HepG2 (cell line): ENCODE measurements at regions not wholly inside any gene's neighbourhood (a gene's known extent, or its start where the extent isn't known, plus 50 kb on each side); places are given as distances from the start of the nearest gene placed in this dataset.

Experiments
- ATAC-seq: fragments of 200-7000 bp; cut with Tn5 transposase; 3 replicates; pipeline ENCODE4 v1.9.1; 2020; ENCODE audit warnings: mild to moderate bottlenecking, moderate library complexity
- BruUV-seq: library from RNA; stranded (reverse); fragments of 400-500 nt; replicated peaks from 2 replicates; lab custom pipeline; 2021; lab: Mats Ljungman, UMichigan
- CTCF ChIA-PET: fragments of 300-600 bp; formaldehyde crosslinking; extraction: SDS; loops from one replicate; lab custom pipeline; 2021; ENCODE audit warnings: low total read pairs, inconsistent platforms, low intra/inter-chr PET ratio; lab: Yijun Ruan, JAX
- POLR2A ChIA-PET: fragments of 350-600 bp; sonication (Branson Sonifier 250); formaldehyde crosslinking; loops from one replicate; lab custom pipeline; 2020; ENCODE audit warnings: antibody characterized with exemption, inconsistent platforms; lab: Yijun Ruan, JAX
- DNase-seq: peaks from one replicate; pipeline ENCODE4 v3.0.0-alpha.2; 2015; ENCODE audit warnings: low spot score
- FAIRE-seq: peaks from 3 replicates; lab custom pipeline; 2011; peaks lifted over from hg19 to GRCh38; lab: Jason Lieb, UNC
- H2AFZ ChIP-seq: one replicate; pipeline ENCODE4 v1.6.1; 2011; ENCODE audit warnings: low read length, inconsistent platforms
- H3K27ac ChIP-seq: fragments of 300-600 bp; 3 replicates; pipeline ENCODE4 v1.8.0; 2011; ENCODE audit warnings: mixed run types, mild to moderate bottlenecking, mixed read lengths, low read length, inconsistent platforms; ENCODE audit not compliant: insufficient read depth; ENCODE audit errors: extremely low read length
- H3K27me3 ChIP-seq, 2 experiments: fragments of 200-600 bp in 1 of 2; 2 replicates in 1 of 2; 3 replicates in 1 of 2; pipeline versions ENCODE4 v1.6.0 to v1.8.0; 2011; ENCODE audit warnings: low read length in 2 of 2, mild to moderate bottlenecking in 2 of 2, moderate library complexity in 2 of 2, inconsistent platforms in 1 of 2; ENCODE audit not compliant: insufficient read depth in 2 of 2, control insufficient read depth in 1 of 2
- H3K36me3 ChIP-seq, 2 experiments: fragments of 200-600 bp in 1 of 2; replicated peaks in 1 of 2; 2 replicates in 1 of 2; 3 replicates in 1 of 2; pipeline versions ENCODE4 v1.5.1 to v1.8.0; 2011; ENCODE audit warnings: low read length in 2 of 2, inconsistent platforms in 1 of 2; ENCODE audit not compliant: insufficient read depth in 2 of 2, control insufficient read depth in 1 of 2
- H3K4me1 ChIP-seq: 2 replicates; pipeline ENCODE4 v1.5.1; 2012; ENCODE audit warnings: low read length, inconsistent platforms; ENCODE audit not compliant: insufficient read depth
- H3K4me2 ChIP-seq: 2 replicates; pipeline ENCODE4 v1.6.0; 2011; ENCODE audit warnings: low read depth, low read length, inconsistent platforms
- H3K4me3 ChIP-seq, 3 experiments: fragments of 200-600 bp in 1 of 3; sonication (generic), shearing (Covaris generic) in 1 of 3; replicated peaks in 1 of 3; 2 replicates each; pipeline ENCODE4 v1.5.1; 2011 to 2016; ENCODE audit warnings: low read length in 3 of 3, inconsistent platforms in 2 of 3, low read depth in 2 of 3, mild to moderate bottlenecking in 2 of 3, control low read depth in 1 of 3, mixed read lengths in 1 of 3; ENCODE audit not compliant: insufficient read depth in 1 of 3
- H3K79me2 ChIP-seq: one replicate; pipeline ENCODE4 v1.6.1; 2011; ENCODE audit warnings: low read length, inconsistent platforms; ENCODE audit not compliant: insufficient read depth
- H3K9ac ChIP-seq: 2 replicates; pipeline ENCODE4 v1.6.0; 2011; ENCODE audit warnings: mild to moderate bottlenecking, low read depth, low read length, inconsistent platforms; ENCODE audit not compliant: insufficient read depth
- H3K9me3 ChIP-seq: 2 replicates; pipeline ENCODE4 v1.5.1; 2012; ENCODE audit warnings: mild to moderate bottlenecking, low read length
- H4K20me1 ChIP-seq: 2 replicates; pipeline ENCODE4 v1.6.0; 2011; ENCODE audit warnings: inconsistent platforms, mild to moderate bottlenecking, low read length, moderate library complexity; ENCODE audit not compliant: insufficient read depth
- AHR ChIP-seq: IDR thresholded peaks from 2 replicates; pipeline ENCODE4 v1.6.1; 2018; ENCODE audit warnings: missing genetic modification reagents, missing compliant biosample characterization
- DNMT3B ChIP-seq: conservative IDR thresholded peaks from 2 replicates; pipeline ENCODE4 v1.6.1; 2016; ENCODE audit warnings: missing biosample characterization, control low read depth
- EHMT2 ChIP-seq: fragments of 200-600 bp; sonication (generic); IDR thresholded peaks from 2 replicates; pipeline ENCODE4 v1.7.0; 2017; ENCODE audit warnings: antibody characterized with exemption, low read depth, low read length, borderline replicate concordance
- FOXA3 ChIP-seq: IDR thresholded peaks from 2 replicates; pipeline ENCODE4 v1.6.1; 2016; ENCODE audit warnings: missing genetic modification reagents, missing compliant biosample characterization
- NR2F2 ChIP-seq: IDR thresholded peaks from 2 replicates; pipeline ENCODE4 v1.6.1; 2012; ENCODE audit warnings: low read depth, inconsistent platforms, borderline replicate concordance
- SRSF4 ChIP-seq: fragments of 200-400 bp; formaldehyde crosslinking; IDR thresholded peaks from one replicate; pipeline ENCODE4 v1.6.1; 2018; ENCODE audit warnings: mild to moderate bottlenecking, low read depth, low read length, moderate library complexity; ENCODE audit not compliant: poor library complexity, severe bottlenecking
- XRCC5 ChIP-seq: fragments of 200-400 bp; formaldehyde crosslinking; optimal IDR thresholded peaks from 2 replicates; pipeline ENCODE3; 2017; ENCODE audit warnings: mild to moderate bottlenecking, low read length
- YY1 ChIP-seq: IDR thresholded peaks from 2 replicates; pipeline ENCODE4 v1.6.1; 2011; ENCODE audit warnings: low read length, low read depth, moderate library complexity, mild to moderate bottlenecking; ENCODE audit not compliant: insufficient read depth, insufficient replicate concordance
- ZNF143 ChIP-seq: sonication (generic); formaldehyde crosslinking; IDR thresholded peaks from 2 replicates; pipeline ENCODE4 v1.4.0; 2020; ENCODE audit warnings: missing genetic modification reagents
- ZNF660 ChIP-seq: sonication (generic); formaldehyde crosslinking; IDR thresholded peaks from 2 replicates; pipeline ENCODE4 v1.5.1; 2020; ENCODE audit warnings: mild to moderate bottlenecking, low read depth, missing genetic modification reagents, borderline replicate concordance
- WGBS: methylation state at CpG from one replicate; pipeline ENCODE4 v1.1.6; 2017; ENCODE audit warnings: low lambda C conversion rate; 5-methylcytosine and 5-hydroxymethylcytosine counted together
- in situ Hi-C: cut with HindIII; loops from 2 replicates; pipeline ENCODE4 v1.10.0; 2017; ENCODE audit warnings: low pct_unique_long_range_greater_than_20kb; ENCODE audit not compliant: extremely low pct_ligation_motif_present
- intact Hi-C: fragments of 100-400 bp; cut with micrococcal nuclease; formaldehyde crosslinking; loops from one replicate; pipeline ENCODE4 v1.10.0; 2022; ENCODE audit not compliant: unreplicated experiment
- TF ChIP-seq, protein P1 (sequence below): sonication (generic); formaldehyde crosslinking; IDR thresholded peaks from 2 replicates; pipeline ENCODE4 v1.8.1; 2022; ENCODE audit warnings: mild to moderate bottlenecking, missing genetic modification reagents
- TF ChIP-seq, protein P2 (sequence below): sonication (generic); formaldehyde crosslinking; IDR thresholded peaks from 2 replicates; pipeline ENCODE4 v1.4.0; 2020; ENCODE audit warnings: missing genetic modification reagents
- TF ChIP-seq, protein P3 (sequence below): sonication (generic); formaldehyde crosslinking; IDR thresholded peaks from 2 replicates; pipeline ENCODE4 v1.4.0; 2020; ENCODE audit warnings: missing genetic modification reagents, mild to moderate bottlenecking, borderline replicate concordance
- TF ChIP-seq, protein P4 (sequence below): sonication (generic); formaldehyde crosslinking; IDR thresholded peaks from 2 replicates; pipeline ENCODE4 v1.8.0; 2022; ENCODE audit warnings: mild to moderate bottlenecking, missing genetic modification reagents, moderate library complexity

DNA sequence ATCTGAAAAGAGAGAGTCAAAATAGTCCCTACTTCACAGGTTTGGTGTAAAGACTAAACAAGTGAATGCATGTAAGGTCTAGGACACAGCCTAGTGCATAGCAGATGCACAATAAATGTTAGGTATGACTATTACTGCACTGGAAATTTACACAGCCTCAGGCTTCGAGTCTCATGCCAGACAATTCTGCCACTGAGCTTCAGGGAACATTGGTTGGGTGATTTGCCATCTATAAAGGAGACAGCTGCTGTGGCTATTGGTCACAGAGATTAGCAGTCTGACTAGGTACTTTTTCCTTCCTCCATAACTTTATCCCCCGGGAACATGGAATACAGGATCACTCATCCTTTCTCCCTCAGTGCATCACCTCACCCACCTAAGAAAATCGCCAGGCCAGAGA, 89.2 kb downstream of the FAM124B start:
- FAIRE-seq = no peak
- H3K27me3 ChIP-seq = no peaks in the 10 kb centered on the region; a peak in 2 of 5 replicates

DNA sequence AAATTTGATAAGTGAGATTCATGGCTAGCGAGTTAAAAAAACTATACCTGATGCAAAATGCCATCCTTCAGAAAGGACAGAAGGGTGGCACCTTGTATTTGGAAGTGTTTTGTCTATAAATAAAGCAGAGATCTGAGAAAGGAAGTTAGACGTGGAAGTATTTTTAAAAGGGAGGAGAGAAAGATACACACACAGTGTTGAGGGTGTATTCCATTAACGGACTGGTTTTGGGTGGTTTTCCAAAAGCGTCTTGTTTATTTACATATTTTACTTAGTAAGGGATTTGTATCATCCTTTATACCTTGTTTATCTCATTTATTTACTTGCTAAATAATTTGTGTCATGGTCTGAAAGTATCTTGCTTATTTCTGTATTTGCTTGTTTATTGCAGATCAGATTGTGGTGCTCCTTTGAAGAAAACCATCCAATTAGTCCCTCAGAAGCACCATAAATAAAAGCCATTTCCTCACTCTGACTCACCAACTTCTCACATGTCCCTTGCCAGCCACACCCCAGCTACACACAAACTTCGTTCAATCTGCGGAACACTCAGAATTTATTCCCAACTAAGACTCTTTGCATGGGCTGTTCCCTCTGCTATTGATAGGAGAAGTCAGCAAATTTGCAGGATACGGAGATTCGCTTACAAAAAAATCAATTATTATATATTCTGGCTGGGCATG, 90.8 kb downstream of the FAM124B start:
- Histone ChIP-seq H3K4me2 (no peak overlapping the region), H3K4me3 (no peak overlapping the region)
- BruUV-seq = no TSS peak
- TF ChIP-seq, protein P1, sequence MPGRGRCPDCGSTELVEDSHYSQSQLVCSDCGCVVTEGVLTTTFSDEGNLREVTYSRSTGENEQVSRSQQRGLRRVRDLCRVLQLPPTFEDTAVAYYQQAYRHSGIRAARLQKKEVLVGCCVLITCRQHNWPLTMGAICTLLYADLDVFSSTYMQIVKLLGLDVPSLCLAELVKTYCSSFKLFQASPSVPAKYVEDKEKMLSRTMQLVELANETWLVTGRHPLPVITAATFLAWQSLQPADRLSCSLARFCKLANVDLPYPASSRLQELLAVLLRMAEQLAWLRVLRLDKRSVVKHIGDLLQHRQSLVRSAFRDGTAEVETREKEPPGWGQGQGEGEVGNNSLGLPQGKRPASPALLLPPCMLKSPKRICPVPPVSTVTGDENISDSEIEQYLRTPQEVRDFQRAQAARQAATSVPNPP (CRISPR knock-in tag) = no peak
- TF ChIP-seq, protein P2, sequence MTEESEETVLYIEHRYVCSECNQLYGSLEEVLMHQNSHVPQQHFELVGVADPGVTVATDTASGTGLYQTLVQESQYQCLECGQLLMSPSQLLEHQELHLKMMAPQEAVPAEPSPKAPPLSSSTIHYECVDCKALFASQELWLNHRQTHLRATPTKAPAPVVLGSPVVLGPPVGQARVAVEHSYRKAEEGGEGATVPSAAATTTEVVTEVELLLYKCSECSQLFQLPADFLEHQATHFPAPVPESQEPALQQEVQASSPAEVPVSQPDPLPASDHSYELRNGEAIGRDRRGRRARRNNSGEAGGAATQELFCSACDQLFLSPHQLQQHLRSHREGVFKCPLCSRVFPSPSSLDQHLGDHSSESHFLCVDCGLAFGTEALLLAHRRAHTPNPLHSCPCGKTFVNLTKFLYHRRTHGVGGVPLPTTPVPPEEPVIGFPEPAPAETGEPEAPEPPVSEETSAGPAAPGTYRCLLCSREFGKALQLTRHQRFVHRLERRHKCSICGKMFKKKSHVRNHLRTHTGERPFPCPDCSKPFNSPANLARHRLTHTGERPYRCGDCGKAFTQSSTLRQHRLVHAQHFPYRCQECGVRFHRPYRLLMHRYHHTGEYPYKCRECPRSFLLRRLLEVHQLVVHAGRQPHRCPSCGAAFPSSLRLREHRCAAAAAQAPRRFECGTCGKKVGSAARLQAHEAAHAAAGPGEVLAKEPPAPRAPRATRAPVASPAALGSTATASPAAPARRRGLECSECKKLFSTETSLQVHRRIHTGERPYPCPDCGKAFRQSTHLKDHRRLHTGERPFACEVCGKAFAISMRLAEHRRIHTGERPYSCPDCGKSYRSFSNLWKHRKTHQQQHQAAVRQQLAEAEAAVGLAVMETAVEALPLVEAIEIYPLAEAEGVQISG (CRISPR knock-in tag) = no peak
- TF ChIP-seq YY1 (no peak), NR2F2 (no peak), FOXA3 (CRISPR knock-in tag) (no peak), AHR (CRISPR knock-in tag) (no peak), EHMT2 (no peak), DNMT3B (CRISPR knock-in tag) (no peak)
- TF ChIP-seq, protein P3, sequence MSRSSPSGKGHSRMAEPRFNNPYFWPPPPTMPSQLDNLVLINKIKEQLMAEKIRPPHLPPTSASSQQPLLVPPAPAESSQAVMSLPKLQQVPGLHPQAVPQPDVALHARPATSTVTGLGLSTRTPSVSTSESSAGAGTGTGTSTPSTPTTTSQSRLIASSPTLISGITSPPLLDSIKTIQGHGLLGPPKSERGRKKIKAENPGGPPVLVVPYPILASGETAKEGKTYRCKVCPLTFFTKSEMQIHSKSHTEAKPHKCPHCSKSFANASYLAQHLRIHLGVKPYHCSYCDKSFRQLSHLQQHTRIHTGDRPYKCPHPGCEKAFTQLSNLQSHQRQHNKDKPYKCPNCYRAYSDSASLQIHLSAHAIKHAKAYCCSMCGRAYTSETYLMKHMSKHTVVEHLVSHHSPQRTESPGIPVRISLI (CRISPR knock-in tag) = no peak

More for the DNA sequence above, 89.2 kb downstream of the FAM124B start:
- Histone ChIP-seq H3K9ac (no peak overlapping the region), H2AFZ (no peak overlapping the region), H3K4me2 (no peak overlapping the region), H4K20me1 (no peaks in the 10 kb centered on the region), H3K9me3 (no peaks in the 10 kb centered on the region), H3K27ac (no peak overlapping the region), H3K79me2 (no peaks in the 10 kb centered on the region), H3K4me3 (no peak overlapping the region), H3K4me1 (no peaks in the 10 kb centered on the region), H3K36me3 (no peaks in the 10 kb centered on the region)
- ChIA-PET CTCF (no interaction called here), POLR2A (no interaction called here)
- ATAC-seq = no peak
- in situ Hi-C loops = no loop called here
- TF ChIP-seq ZNF660 (no peak), SRSF4 (no peak), ZNF143 (CRISPR knock-in tag) (no peak), XRCC5 (no peak)
- TF ChIP-seq, protein P4, sequence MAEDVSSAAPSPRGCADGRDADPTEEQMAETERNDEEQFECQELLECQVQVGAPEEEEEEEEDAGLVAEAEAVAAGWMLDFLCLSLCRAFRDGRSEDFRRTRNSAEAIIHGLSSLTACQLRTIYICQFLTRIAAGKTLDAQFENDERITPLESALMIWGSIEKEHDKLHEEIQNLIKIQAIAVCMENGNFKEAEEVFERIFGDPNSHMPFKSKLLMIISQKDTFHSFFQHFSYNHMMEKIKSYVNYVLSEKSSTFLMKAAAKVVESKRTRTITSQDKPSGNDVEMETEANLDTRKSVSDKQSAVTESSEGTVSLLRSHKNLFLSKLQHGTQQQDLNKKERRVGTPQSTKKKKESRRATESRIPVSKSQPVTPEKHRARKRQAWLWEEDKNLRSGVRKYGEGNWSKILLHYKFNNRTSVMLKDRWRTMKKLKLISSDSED (CRISPR knock-in tag) = no peak
- WGBS = 12% methylated on average over 3 of the region's 3 CpGs
- DNase-seq = no peak
- intact Hi-C loops = no loop called here
- no TSS peak for BruUV-seq

More for the DNA sequence above, 90.8 kb downstream of the FAM124B start:
- H3K36me3 ChIP-seq = no peaks in the 10 kb centered on the region
- DNase-seq = no peak
- 37% methylated on average over 8 of the region's 8 CpGs for WGBS
- H3K9me3 ChIP-seq = no peaks in the 10 kb centered on the region
- no peak for ATAC-seq
- no peaks in the 10 kb centered on the region for H4K20me1 ChIP-seq
- no peak overlapping the region for H3K9ac ChIP-seq
- H3K27me3 ChIP-seq = no peaks in the 10 kb centered on the region; a peak in 2 of 5 replicates
- intact Hi-C loops (no loop called here), in situ Hi-C loops (no loop called here)
- FAIRE-seq = no peak
- H3K4me1 ChIP-seq = no peaks in the 10 kb centered on the region
- H3K27ac ChIP-seq = no peak overlapping the region
- ChIA-PET POLR2A (no interaction called here), CTCF (no interaction called here)
- no peaks in the 10 kb centered on the region for H3K79me2 ChIP-seq
- H2AFZ ChIP-seq = no peak overlapping the region
